ENCODE measurements at regions not wholly inside any gene's neighbourhood (a gene's known extent, or its start where the extent isn't known, plus 50 kb on each side); places are given as distances from the start of the nearest gene placed in this dataset.

- Histone ChIP-seq H3K4me3 (ENCODE audit: low read length) (no peak overlapping the region), H3K4me1 (ENCODE audit: insufficient read depth, low read length) (peaks cover 53% of the 10 kb centered on the region)
Measured at GRCh38 chr16:85338989-85339685, 226.9 kb upstream of the CIBAR2 start.

GRCh38 chr16:85341972-85342695 is 229.9 kb upstream of the CIBAR2 start:
- Histone ChIP-seq H3K9me3 (ENCODE audit: low read length) (no peaks in the 10 kb centered on the region), H3K4me3 (ENCODE audit: low read length) (no peak overlapping the region)

More at GRCh38 chr16:85338989-85339685, 226.9 kb upstream of the CIBAR2 start:
- no peaks in the 10 kb centered on the region for H3K27me3 ChIP-seq (ENCODE audit: insufficient read depth, low read length)
- no peak overlapping the region for H2AFZ ChIP-seq (ENCODE audit: low read depth, low read length)
- H3K9me3 ChIP-seq (ENCODE audit: low read length): no peaks in the 10 kb centered on the region
- no peaks in the 10 kb centered on the region for H3K36me3 ChIP-seq (ENCODE audit: insufficient read depth, low read length)

GRCh38 chr16:85344502-85345128 is 232.3 kb upstream of the CIBAR2 start:
- no peak overlapping the region for H2AFZ ChIP-seq (ENCODE audit: low read depth, low read length)
- H3K4me1 ChIP-seq (ENCODE audit: insufficient read depth, low read length): peaks cover 24% of the 10 kb centered on the region
- no peaks in the 10 kb centered on the region for H3K36me3 ChIP-seq (ENCODE audit: insufficient read depth, low read length)
- H3K27me3 ChIP-seq (ENCODE audit: insufficient read depth, low read length): no peaks in the 10 kb centered on the region
- H3K9me3 ChIP-seq (ENCODE audit: low read length): no peaks in the 10 kb centered on the region
- H3K4me3 ChIP-seq (ENCODE audit: low read length): no peak overlapping the region

More at GRCh38 chr16:85341972-85342695, 229.9 kb upstream of the CIBAR2 start:
- peaks cover 26% of the 10 kb centered on the region for H3K4me1 ChIP-seq (ENCODE audit: insufficient read depth, low read length)
- H3K27me3 ChIP-seq (ENCODE audit: insufficient read depth, low read length): no peaks in the 10 kb centered on the region
- no peak overlapping the region for H2AFZ ChIP-seq (ENCODE audit: low read depth, low read length)
- H3K36me3 ChIP-seq (ENCODE audit: insufficient read depth, low read length): no peaks in the 10 kb centered on the region

DNA sequence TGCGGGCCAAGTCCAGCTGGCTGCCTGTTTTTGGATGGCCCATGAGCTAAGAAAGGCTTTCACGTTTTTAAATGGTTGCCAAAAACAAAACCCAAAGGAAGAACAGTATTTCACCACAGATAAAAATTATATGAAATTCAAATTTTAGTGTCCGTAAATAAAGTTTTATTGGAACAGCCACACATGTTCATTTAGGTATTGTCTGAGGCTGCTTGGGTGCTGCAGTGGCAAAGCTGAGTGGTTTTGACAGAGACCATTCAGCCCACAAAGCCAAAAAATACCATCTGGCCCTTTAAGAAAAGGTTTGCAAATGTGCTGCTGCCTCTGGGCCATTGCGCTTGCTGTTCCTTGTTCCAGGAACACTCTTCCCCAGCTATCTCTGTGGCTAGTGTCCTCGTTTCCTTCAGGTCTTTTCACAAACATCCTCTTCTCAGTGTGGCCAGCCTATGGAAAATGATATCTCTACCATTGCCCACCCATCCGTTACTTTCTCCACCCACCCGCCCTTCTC is 232.9 kb upstream of the CIBAR2 start:
- H2AFZ ChIP-seq (ENCODE audit: low read depth, low read length): no peak overlapping the region
- H3K4me3 ChIP-seq (ENCODE audit: low read length): no peak overlapping the region
- H3K27me3 ChIP-seq (ENCODE audit: insufficient read depth, low read length): no peaks in the 10 kb centered on the region
- no peaks in the 10 kb centered on the region for H3K9me3 ChIP-seq (ENCODE audit: low read length)
- peaks cover 23% of the 10 kb centered on the region for H3K4me1 ChIP-seq (ENCODE audit: insufficient read depth, low read length)
- H3K36me3 ChIP-seq (ENCODE audit: insufficient read depth, low read length): no peaks in the 10 kb centered on the region

DNA sequence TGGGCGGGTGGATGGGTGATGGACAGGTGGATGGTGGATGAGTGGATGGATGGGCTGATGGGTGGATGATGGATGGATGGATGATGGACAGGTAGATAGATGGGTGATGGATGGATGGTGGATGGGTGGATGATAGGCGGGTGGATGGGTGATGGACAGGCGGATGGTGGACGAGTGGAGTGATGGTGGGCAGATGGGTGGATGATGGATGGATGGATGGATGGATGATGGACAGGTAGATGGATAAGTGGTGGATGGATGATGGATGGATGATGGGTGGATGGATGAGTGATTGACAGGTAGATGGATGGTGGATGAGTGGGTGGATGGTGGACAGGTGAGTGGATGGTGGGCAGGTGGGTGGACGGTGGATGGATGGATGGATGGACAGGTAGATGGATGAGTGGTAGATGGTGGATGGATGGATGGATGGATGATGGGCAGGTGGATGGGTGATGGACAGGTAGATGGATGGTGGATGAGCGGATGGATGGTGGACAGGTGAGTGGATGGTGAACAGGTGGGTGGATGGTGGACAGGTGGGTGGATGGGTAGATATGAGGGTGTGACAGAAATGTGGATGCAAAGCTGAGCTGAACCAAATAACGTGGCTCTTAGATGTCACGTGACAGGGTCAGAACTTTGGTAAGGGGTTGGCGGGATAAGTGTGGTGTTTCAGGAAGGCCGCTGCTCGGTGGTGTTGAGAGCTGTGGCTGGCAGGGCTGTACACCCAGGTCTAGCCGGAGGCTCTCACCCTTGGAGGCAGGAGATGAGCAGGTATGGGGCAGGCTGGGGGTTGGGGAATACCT is 234.3 kb upstream of the CIBAR2 start:
- Histone ChIP-seq H3K4me1 (ENCODE audit: insufficient read depth, low read length) (peaks cover 17% of the 10 kb centered on the region), H2AFZ (ENCODE audit: low read depth, low read length) (no peak overlapping the region), H3K4me3 (ENCODE audit: low read length) (no peak overlapping the region), H3K36me3 (ENCODE audit: insufficient read depth, low read length) (no peaks in the 10 kb centered on the region), H3K27me3 (ENCODE audit: insufficient read depth, low read length) (no peaks in the 10 kb centered on the region), H3K9me3 (ENCODE audit: low read length) (no peaks in the 10 kb centered on the region)

DNA sequence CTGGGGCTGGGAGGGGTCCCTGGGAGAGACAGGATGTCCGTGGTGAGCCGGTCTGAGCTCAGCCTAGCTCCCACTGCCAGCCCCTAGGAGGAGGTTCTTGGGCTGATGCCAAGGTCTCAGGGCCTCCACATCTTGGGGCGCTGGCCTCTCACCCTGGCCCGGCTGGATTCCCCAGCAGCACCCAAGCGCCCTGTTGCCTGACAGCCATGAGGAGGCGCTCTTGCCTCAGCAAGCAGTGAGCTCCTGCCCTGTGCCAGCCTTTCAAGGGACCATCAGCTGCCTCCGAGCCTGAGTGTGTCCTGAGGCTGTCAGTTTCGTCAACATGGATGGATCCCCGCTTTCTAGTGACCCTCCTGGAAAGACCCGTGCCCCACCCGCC is 234.9 kb upstream of the CIBAR2 start:
- H3K36me3 ChIP-seq (ENCODE audit: insufficient read depth, low read length): no peaks in the 10 kb centered on the region
- no peak overlapping the region for H2AFZ ChIP-seq (ENCODE audit: low read depth, low read length)
- no peaks in the 10 kb centered on the region for H3K27me3 ChIP-seq (ENCODE audit: insufficient read depth, low read length)
- peaks cover 13% of the 10 kb centered on the region for H3K4me1 ChIP-seq (ENCODE audit: insufficient read depth, low read length)
- no peaks in the 10 kb centered on the region for H3K9me3 ChIP-seq (ENCODE audit: low read length)
- no peak overlapping the region for H3K4me3 ChIP-seq (ENCODE audit: low read length)

DNA sequence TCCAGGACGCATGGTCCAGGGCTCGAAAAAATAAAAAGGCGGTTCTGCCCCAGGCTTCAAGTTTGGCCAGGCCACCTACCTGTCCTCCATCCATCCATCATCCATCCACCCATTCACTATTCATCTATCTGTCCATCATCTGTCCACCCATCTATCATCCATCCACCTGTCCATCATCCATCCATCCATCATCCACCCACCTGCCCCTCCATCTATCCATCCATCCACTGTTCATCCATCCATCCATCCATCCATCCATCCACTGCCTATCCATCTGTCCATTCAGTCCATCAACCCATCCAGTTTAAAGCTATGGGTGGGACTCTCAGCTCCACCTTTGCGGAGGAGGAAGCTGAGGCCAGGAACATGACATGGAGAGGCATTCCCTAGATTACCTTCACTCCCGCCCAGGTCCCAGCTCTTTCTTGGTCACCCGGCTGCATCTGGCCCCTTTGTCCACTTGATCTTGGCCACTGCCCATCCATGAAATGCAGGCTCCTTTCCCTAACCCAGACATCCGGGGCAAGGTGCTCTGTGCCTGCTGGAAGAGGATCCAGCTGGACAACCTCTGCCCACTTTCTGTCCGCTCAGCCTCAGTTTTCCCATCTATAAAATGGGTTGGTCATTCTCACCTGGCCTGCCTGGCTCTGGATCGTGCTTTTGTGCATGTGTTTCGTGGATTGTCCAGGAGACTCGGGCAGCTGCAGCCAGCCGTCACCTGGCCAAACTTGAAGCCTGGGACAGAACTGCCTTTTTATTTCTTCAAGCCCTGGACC is 236.0 kb upstream of the CIBAR2 start:
- Histone ChIP-seq H2AFZ (ENCODE audit: low read depth, low read length) (no peak overlapping the region), H3K36me3 (ENCODE audit: insufficient read depth, low read length) (no peaks in the 10 kb centered on the region), H3K9me3 (ENCODE audit: low read length) (no peaks in the 10 kb centered on the region), H3K4me3 (ENCODE audit: low read length) (no peak overlapping the region), H3K27me3 (ENCODE audit: insufficient read depth, low read length) (no peaks in the 10 kb centered on the region), H3K4me1 (ENCODE audit: insufficient read depth, low read length) (peaks cover 11% of the 10 kb centered on the region)

GRCh38 chr16:85348911-85349334 is 236.7 kb upstream of the CIBAR2 start:
- Histone ChIP-seq H3K4me3 (ENCODE audit: low read length) (no peak overlapping the region), H3K9me3 (ENCODE audit: low read length) (no peaks in the 10 kb centered on the region), H3K4me1 (ENCODE audit: insufficient read depth, low read length) (peaks cover 11% of the 10 kb centered on the region), H3K27me3 (ENCODE audit: insufficient read depth, low read length) (no peaks in the 10 kb centered on the region), H2AFZ (ENCODE audit: low read depth, low read length) (no peak overlapping the region), H3K36me3 (ENCODE audit: insufficient read depth, low read length) (no peaks in the 10 kb centered on the region)

DNA sequence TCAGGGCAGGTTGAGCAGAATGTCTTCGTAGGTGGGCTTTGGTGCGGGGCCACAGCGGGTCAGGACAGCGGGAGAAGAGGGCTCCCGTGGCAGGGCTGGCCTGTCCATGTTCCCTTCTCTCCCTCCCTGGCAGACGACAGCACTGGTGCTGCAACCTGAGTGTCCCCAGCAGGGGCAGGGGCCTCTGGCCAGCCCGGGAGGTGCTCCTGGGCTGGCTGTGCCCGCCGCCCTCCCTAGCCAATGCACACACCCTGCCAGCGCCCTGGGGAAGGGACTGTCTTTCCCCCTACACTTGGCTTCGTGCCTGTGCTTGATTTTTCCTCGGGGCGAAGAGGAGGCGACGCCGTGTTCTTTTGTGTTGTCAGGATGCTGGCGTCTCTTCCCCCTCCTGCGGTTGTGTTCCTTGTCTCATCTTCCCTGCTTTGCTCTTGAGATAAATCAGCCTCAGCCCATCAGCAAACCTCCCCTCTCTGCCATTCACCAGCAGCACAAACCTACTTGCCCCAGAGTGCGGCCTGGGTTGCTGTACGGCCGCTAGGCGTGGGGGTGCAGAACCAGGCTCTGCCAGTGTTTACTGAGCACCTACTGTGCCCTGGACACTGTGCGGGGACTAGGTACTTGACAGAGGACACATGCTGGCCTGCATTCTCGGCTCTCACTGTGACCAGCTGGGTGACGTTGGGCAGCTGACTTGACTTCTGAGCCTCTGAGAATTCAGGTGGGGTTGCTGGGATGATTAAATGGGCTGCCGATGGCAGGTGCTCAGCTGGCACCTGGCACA is 237.3 kb upstream of the CIBAR2 start:
- Histone ChIP-seq H3K9me3 (ENCODE audit: low read length) (no peaks in the 10 kb centered on the region), H3K4me1 (ENCODE audit: insufficient read depth, low read length) (peaks cover 13% of the 10 kb centered on the region), H3K27me3 (ENCODE audit: insufficient read depth, low read length) (no peaks in the 10 kb centered on the region), H3K4me3 (ENCODE audit: low read length) (no peak overlapping the region), H2AFZ (ENCODE audit: low read depth, low read length) (no peak overlapping the region), H3K36me3 (ENCODE audit: insufficient read depth, low read length) (no peaks in the 10 kb centered on the region)

DNA sequence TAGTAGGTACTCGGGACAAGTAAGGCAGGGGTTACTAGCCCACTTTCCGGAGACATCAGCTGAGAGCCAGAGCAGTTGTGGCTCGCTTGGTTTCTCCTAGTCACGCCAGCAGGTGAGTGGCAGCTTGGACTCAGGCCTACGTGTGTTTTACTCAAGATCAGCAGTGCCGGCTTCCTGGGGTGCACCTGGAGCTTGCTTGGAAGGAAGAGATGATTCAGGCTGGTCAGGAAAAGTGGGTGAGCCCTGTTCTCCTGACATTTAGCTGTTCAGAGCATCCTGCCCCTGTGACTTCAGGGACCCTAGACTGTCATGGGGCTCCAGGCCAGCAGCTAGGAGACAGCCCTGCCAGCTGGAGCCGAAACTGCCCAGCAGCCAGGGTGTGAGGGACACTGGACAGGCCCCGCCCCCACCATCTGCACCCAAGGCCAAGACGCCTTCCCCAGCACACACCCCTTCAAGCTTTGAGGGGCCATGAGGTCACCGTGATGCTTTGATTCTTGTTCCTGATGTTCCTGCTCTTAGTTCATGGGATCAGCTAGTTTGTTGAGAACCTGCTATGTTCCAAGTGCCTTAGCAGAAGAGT is 238.0 kb upstream of the CIBAR2 start:
- Histone ChIP-seq H3K27me3 (ENCODE audit: insufficient read depth, low read length) (no peaks in the 10 kb centered on the region), H3K4me3 (ENCODE audit: low read length) (no peak overlapping the region), H3K4me1 (ENCODE audit: insufficient read depth, low read length) (peaks cover 19% of the 10 kb centered on the region), H3K9me3 (ENCODE audit: low read length) (no peaks in the 10 kb centered on the region), H2AFZ (ENCODE audit: low read depth, low read length) (no peak overlapping the region), H3K36me3 (ENCODE audit: insufficient read depth, low read length) (no peaks in the 10 kb centered on the region)

- H2AFZ ChIP-seq (ENCODE audit: low read depth, low read length): no peak overlapping the region
Measured at GRCh38 chr16:85350973-85351372, 238.7 kb upstream of the CIBAR2 start.

More at GRCh38 chr16:85350973-85351372, 238.7 kb upstream of the CIBAR2 start:
- Histone ChIP-seq H3K27me3 (ENCODE audit: insufficient read depth, low read length) (no peaks in the 10 kb centered on the region), H3K4me3 (ENCODE audit: low read length) (no peak overlapping the region), H3K4me1 (ENCODE audit: insufficient read depth, low read length) (peaks cover 23% of the 10 kb centered on the region), H3K9me3 (ENCODE audit: low read length) (no peaks in the 10 kb centered on the region), H3K36me3 (ENCODE audit: insufficient read depth, low read length) (no peaks in the 10 kb centered on the region)
